ENCODE measurements at regions not wholly inside any gene's neighbourhood (a gene's known extent, or its start where the extent isn't known, plus 50 kb on each side); places are given as distances from the start of the nearest gene placed in this dataset.

GRCh38 chr14:22387776-22388241 is 201.2 kb downstream of the DAD1 start:
- Histone ChIP-seq H3K4me3 (replicated peaks in 1 of 3; ENCODE audit: insufficient read depth in 1 of 3, low read depth in 2 of 3, low read length in 3 of 3) (no peak overlapping the region), H3K27me3 (ENCODE audit: control insufficient read depth in 1 of 2, insufficient read depth in 2 of 2, low read length in 2 of 2) (peaks cover 0 to 10% of the 10 kb centered on the region in 2 experiments; a peak in 2 of 5 replicates), H3K27ac (ENCODE audit: extremely low read length, insufficient read depth, low read length) (no peak overlapping the region), H3K9ac (ENCODE audit: insufficient read depth, low read depth, low read length) (no peak overlapping the region), H4K20me1 (ENCODE audit: insufficient read depth, low read length) (no peaks in the 10 kb centered on the region), H3K79me2 (ENCODE audit: insufficient read depth, low read length) (no peaks in the 10 kb centered on the region), H3K4me1 (ENCODE audit: insufficient read depth, low read length) (no peaks in the 10 kb centered on the region), H3K36me3 (replicated peaks in 1 of 2; ENCODE audit: control insufficient read depth in 1 of 2, insufficient read depth in 2 of 2, low read length in 2 of 2) (no peaks in the 10 kb centered on the region), H3K4me2 (ENCODE audit: low read depth, low read length) (no peak overlapping the region), H3K9me3 (ENCODE audit: low read length) (no peaks in the 10 kb centered on the region), H2AFZ (ENCODE audit: low read length) (no peak overlapping the region)
- no TSS peak for BruUV-seq (replicated peaks)
- DNase-seq (ENCODE audit: low spot score) (no peak), FAIRE-seq (no peak), ATAC-seq (peak; percentile 6; the same call in 2 of the 3 replicates)
- POLR2A ChIA-PET, result no interaction called here
- intact Hi-C loops (cut with micrococcal nuclease; ENCODE audit: unreplicated experiment) (loop anchor here (1.0 to 10.0 kb wide), 5 partner anchors 46 to 464 kb away; no protein-coding TSS in a partner anchor), in situ Hi-C loops (cut with HindIII; ENCODE audit: extremely low pct_ligation_motif_present, low pct_unique_long_range_greater_than_20kb) (no loop called here)
- CTCF ChIA-PET (ENCODE audit: low intra/inter-chr PET ratio, low total read pairs), result interaction anchor here (1.1 to 3.2 kb wide), 9 partner anchors 44 to 466 kb away, joined by 3 to 32 read pairs (median 7); no protein-coding TSS in a partner anchor
- 42% methylated on average over 11 of the region's 11 CpGs for WGBS (ENCODE audit: low lambda C conversion rate)
- TF ChIP-seq ZFYVE20 (CRISPR knock-in tag; IDR thresholded peaks at IDR 0.05; ENCODE audit: borderline replicate concordance, low read depth), result no peak
- 0 out of 2 replicates have a peak, but pooled peaks have one; percentile 14 for TF ChIP-seq EED (CRISPR knock-in tag; IDR thresholded peaks at IDR 0.05)
- TF ChIP-seq ZNF574 (CRISPR knock-in tag; IDR thresholded peaks at IDR 0.05), result 0 out of 2 replicates have a peak, but pooled peaks have one; percentile 5
- peak; percentile 21; the same call in 1 of the 2 replicates for TF ChIP-seq USF2 (IDR thresholded peaks at IDR 0.05; ENCODE audit: low read depth, low read length)
- no peak for TF ChIP-seq USF2 (CRISPR knock-in tag; IDR thresholded peaks at IDR 0.05; ENCODE audit: borderline replicate concordance)
- 0 out of 2 replicates have a peak, but pooled peaks have one; percentile 18 for TF ChIP-seq ZNF768 (CRISPR knock-in tag; IDR thresholded peaks at IDR 0.05)
- no peak for TF ChIP-seq FOXP4 (CRISPR knock-in tag; IDR thresholded peaks at IDR 0.05)
- TF ChIP-seq EZH2 (conservative IDR thresholded peaks at IDR 0.05; ENCODE audit: low read depth, low read length), result 0 out of 2 replicates have a peak, but pooled peaks have one; percentile 23

Measured in HepG2 (cell line).